GM23338 (cell line): ENCODE measurements at regions not wholly inside any gene's neighbourhood (a gene's known extent, or its start where the extent isn't known, plus 50 kb on each side); places are given as distances from the start of the nearest gene placed in this dataset.
A peak's percentile ranks its signal among the peaks of the same experiment; 100 is the strongest.

Experiments used
- ATAC-seq: fragments of 200-7000 bp; cut with Tn5 transposase; 3 replicates; pipeline ENCODE4 v1.9.1; 2020
- DNase-seq: peaks from one replicate; pipeline ENCODE4 v3.0.0-alpha.2; 2015; ENCODE audit warnings: low spot score
- H2AFZ ChIP-seq: fragments of 200-600 bp; sonication (generic); 2 replicates; pipeline ENCODE4 v1.8.0; 2016; ENCODE audit warnings: antibody characterized with exemption, mild to moderate bottlenecking, moderate library complexity
- H3F3A ChIP-seq: fragments of 200-600 bp; sonication (generic); replicated peaks from 2 replicates; pipeline ENCODE4 v1.8.0; 2017; ENCODE audit warnings: antibody characterized with exemption, mixed run types, low read depth
- H3K27ac ChIP-seq: fragments of 200-600 bp; sonication (generic); 2 replicates; pipeline ENCODE4 v1.6.1; 2016; ENCODE audit warnings: low read depth
- H3K27me3 ChIP-seq: fragments of 200-600 bp; sonication (generic); 2 replicates; pipeline ENCODE4 v1.8.0; 2016; ENCODE audit warnings: mild to moderate bottlenecking, mixed run types, moderate library complexity; ENCODE audit not compliant: insufficient read depth
- H3K36me3 ChIP-seq: fragments of 200-600 bp; sonication (generic); 2 replicates; pipeline ENCODE4 v1.8.0; 2016; ENCODE audit warnings: mild to moderate bottlenecking; ENCODE audit not compliant: insufficient read depth
- H3K4me1 ChIP-seq: fragments of 200-600 bp; sonication (generic); 2 replicates; pipeline ENCODE4 v1.8.0; 2016; ENCODE audit warnings: mild to moderate bottlenecking, moderate library complexity; ENCODE audit not compliant: insufficient read depth
- H3K4me2 ChIP-seq: fragments of 200-600 bp; sonication (generic); 2 replicates; pipeline ENCODE4 v1.7.1; 2017; ENCODE audit warnings: mixed run types
- H3K4me3 ChIP-seq: fragments of 200-600 bp; sonication (generic); 2 replicates; pipeline ENCODE4 v1.6.1; 2016; ENCODE audit warnings: mixed run types
- H3K79me2 ChIP-seq: fragments of 200-600 bp; sonication (generic); replicated peaks from 2 replicates; pipeline ENCODE4 v1.8.0; 2017; ENCODE audit warnings: mild to moderate bottlenecking; ENCODE audit not compliant: insufficient read depth
- H3K9me2 ChIP-seq: fragments of 200-600 bp; sonication (generic); 2 replicates; pipeline ENCODE4 v1.8.0; 2017; ENCODE audit not compliant: insufficient read depth
- H4K20me1 ChIP-seq: fragments of 200-600 bp; sonication (generic); replicated peaks from 2 replicates; pipeline ENCODE4 v1.8.0; 2017; ENCODE audit warnings: mild to moderate bottlenecking; ENCODE audit not compliant: insufficient read depth
- H3K27ac Mint-ChIP-seq: 2 replicates; pipeline ENCODE4 v1.8.0; 2020; ENCODE audit warnings: inconsistent platforms, mild to moderate bottlenecking, moderate library complexity, mixed read lengths
- H3K27me3 Mint-ChIP-seq: 3 replicates; pipeline ENCODE4 v1.8.0; 2022; ENCODE audit warnings: low read depth, mild to moderate bottlenecking, moderate library complexity, mixed read lengths, inconsistent platforms; ENCODE audit not compliant: insufficient read depth, poor library complexity
- H3K36me3 Mint-ChIP-seq: 3 replicates; pipeline ENCODE4 v1.8.0; 2021; ENCODE audit warnings: low read depth, mild to moderate bottlenecking, inconsistent platforms, moderate library complexity, mixed read lengths
- H3K4me1 Mint-ChIP-seq: 3 replicates; pipeline ENCODE4 v1.8.0; 2020; ENCODE audit warnings: mild to moderate bottlenecking, inconsistent platforms, mixed read lengths
- H3K4me3 Mint-ChIP-seq: 3 replicates; pipeline ENCODE4 v1.8.0; 2021; ENCODE audit warnings: moderate library complexity, mild to moderate bottlenecking, inconsistent platforms, mixed read lengths
- H3K9me3 Mint-ChIP-seq: 3 replicates; pipeline ENCODE4 v1.8.0; 2020; ENCODE audit warnings: moderate library complexity, mild to moderate bottlenecking, inconsistent platforms, mixed read lengths
- CREB1 ChIP-seq: fragments of 250-450 bp; sonication (Bioruptor Pico); IDR thresholded peaks from 2 replicates; pipeline ENCODE4 v1.5.0; 2020; ENCODE audit warnings: low read depth, mild to moderate bottlenecking, moderate library complexity
- CTCF ChIP-seq, 2 experiments: fragments of 200-600 bp in 1 of 2; sonication (generic) in 1 of 2; conservative IDR thresholded peaks; 2 replicates each; pipeline versions ENCODE4 v1.5.1 to v1.6.1; 2016 to 2017; ENCODE audit warnings: antibody characterized with exemption in 2 of 2, low read depth in 2 of 2, mild to moderate bottlenecking in 2 of 2, moderate library complexity in 1 of 2
- ETS1 ChIP-seq: IDR thresholded peaks from 2 replicates; pipeline ENCODE4 v1.6.1; 2016; ENCODE audit warnings: antibody characterized with exemption
- EZH2 ChIP-seq: fragments of 200-600 bp; sonication (generic); IDR thresholded peaks from one replicate; pipeline ENCODE4 v1.8.0; 2017; ENCODE audit warnings: antibody characterized with exemption, mild to moderate bottlenecking, low read depth; ENCODE audit not compliant: unreplicated experiment
- JUNB ChIP-seq: IDR thresholded peaks from one replicate; pipeline ENCODE4 v1.6.1; 2016; ENCODE audit warnings: antibody characterized with exemption; ENCODE audit not compliant: unreplicated experiment
- REST ChIP-seq: IDR thresholded peaks from one replicate; pipeline ENCODE4 v1.6.1; 2018; ENCODE audit warnings: antibody characterized with exemption; ENCODE audit not compliant: unreplicated experiment
- STAT1 ChIP-seq: IDR thresholded peaks from one replicate; pipeline ENCODE4 v1.6.1; 2016; ENCODE audit warnings: antibody characterized with exemption; ENCODE audit not compliant: unreplicated experiment
- ZNF114 ChIP-seq: fragments of 250-450 bp; sonication (Bioruptor Pico); IDR thresholded peaks from 2 replicates; pipeline ENCODE4 v1.5.0; 2020; ENCODE audit warnings: mild to moderate bottlenecking, moderate library complexity
- ZNF331 ChIP-seq: fragments of 250-450 bp; sonication (Bioruptor Pico); IDR thresholded peaks from 2 replicates; pipeline ENCODE4 v1.5.0; 2020; ENCODE audit warnings: low read depth, mild to moderate bottlenecking, moderate library complexity
- ZNF462 ChIP-seq: fragments of 250-450 bp; sonication (Bioruptor Pico); IDR thresholded peaks from 2 replicates; pipeline ENCODE4 v1.5.0; 2020; ENCODE audit warnings: mild to moderate bottlenecking, moderate library complexity

GRCh38 chr10:84049645-84050011, 89.7 kb upstream of the GHITM start (continued):
- TF ChIP-seq ZNF331 (CRISPR knock-in tag) (no peak), ETS1 (no peak), EZH2 (no peak), CREB1 (CRISPR knock-in tag) (no peak), STAT1 (no peak)

GRCh38 chr10:84053626-84054025, 85.7 kb upstream of the GHITM start:
- H3K27ac ChIP-seq = no peak overlapping the region
- Mint-ChIP-seq H3K4me3 (no peak overlapping the region), H3K27me3 (no peaks in the 10 kb centered on the region), H3K36me3 (no peaks in the 10 kb centered on the region), H3K27ac (no peak overlapping the region), H3K4me1 (peaks cover 14% of the 10 kb centered on the region; the same call in 2 of the 3 replicates), H3K9me3 (peaks cover 5% of the 10 kb centered on the region)
- 0 out of 2 replicates have a peak, but pooled peaks cover 3% of the 10 kb centered on the region for H3K4me1 ChIP-seq
- H3K9me2 ChIP-seq = no peaks in the 10 kb centered on the region
- H3F3A ChIP-seq = no peaks in the 10 kb centered on the region
- H3K36me3 ChIP-seq = no peaks in the 10 kb centered on the region
- TF ChIP-seq CTCF (conservative IDR thresholded peaks at IDR 0.05; ENCODE audit: low read depth in 2 of 2) = no peak
- TF ChIP-seq ZNF331 (CRISPR knock-in tag) = no peak
- no peak for TF ChIP-seq REST
- no peak for TF ChIP-seq JUNB
- no peak for TF ChIP-seq ZNF462
- no peak for TF ChIP-seq CREB1 (CRISPR knock-in tag)
- TF ChIP-seq ZNF114 (CRISPR knock-in tag) = no peak
- H3K4me2 ChIP-seq = no peak overlapping the region
- H4K20me1 ChIP-seq = no peaks in the 10 kb centered on the region
- ATAC-seq (no peak), DNase-seq (no peak)
- H3K27me3 ChIP-seq = no peaks in the 10 kb centered on the region
- no peak overlapping the region for H3K4me3 ChIP-seq
- H2AFZ ChIP-seq = peak overlapping the region; percentile 45; the same call in 1 of the 2 replicates
- H3K79me2 ChIP-seq = no peaks in the 10 kb centered on the region
